ENCODE measurements at regions not wholly inside any gene's neighbourhood (a gene's known extent, or its start where the extent isn't known, plus 50 kb on each side); places are given as distances from the start of the nearest gene placed in this dataset.

GRCh38 chr13:64793592-64793991 is 2436.5 kb downstream of the PCDH9 start:
- Histone ChIP-seq H3K27me3 (ENCODE audit: control insufficient read depth, insufficient read depth, low read length) (no peaks in the 10 kb centered on the region), H3K4me3 (ENCODE audit: low read length) (no peak overlapping the region), H3K4me1 (ENCODE audit: control insufficient read depth, low read depth, low read length) (no peaks in the 10 kb centered on the region), H3K27ac (ENCODE audit: low read length) (no peak overlapping the region), H3K9ac (ENCODE audit: low read length) (no peak overlapping the region), H3K9me3 (ENCODE audit: control insufficient read depth, low read depth, low read length) (no peaks in the 10 kb centered on the region), H3K36me3 (ENCODE audit: control insufficient read depth, low read depth, low read length) (no peaks in the 10 kb centered on the region)

DNA sequence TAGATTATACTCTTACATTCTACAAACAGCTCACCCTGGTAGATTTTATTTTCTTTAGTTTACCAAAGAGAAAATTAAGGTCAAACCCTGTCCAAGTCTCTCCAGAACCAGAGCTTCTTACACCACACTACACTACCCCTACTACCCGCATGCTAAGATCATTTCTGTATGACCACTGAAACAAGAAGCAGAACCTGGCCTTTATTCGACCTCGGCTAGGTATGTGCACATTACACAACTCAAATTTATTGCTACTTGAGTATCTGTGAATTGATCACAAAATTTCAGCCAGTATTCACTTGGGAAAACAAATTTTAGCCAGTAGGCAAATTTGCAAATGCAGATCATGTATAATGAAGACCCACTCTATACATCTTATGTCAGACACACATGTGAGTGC is 2437.0 kb downstream of the PCDH9 start:
- Histone ChIP-seq H3K27ac (ENCODE audit: low read length) (no peak overlapping the region), H3K9me3 (ENCODE audit: control insufficient read depth, low read depth, low read length) (no peaks in the 10 kb centered on the region), H3K27me3 (ENCODE audit: control insufficient read depth, insufficient read depth, low read length) (no peaks in the 10 kb centered on the region), H3K36me3 (ENCODE audit: control insufficient read depth, low read depth, low read length) (no peaks in the 10 kb centered on the region), H3K4me3 (ENCODE audit: low read length) (no peak overlapping the region), H3K4me1 (ENCODE audit: control insufficient read depth, low read depth, low read length) (no peaks in the 10 kb centered on the region), H3K9ac (ENCODE audit: low read length) (no peak overlapping the region)

GRCh38 chr13:64791373-64791772 is 2438.8 kb downstream of the PCDH9 start:
- H3K9me3 ChIP-seq (ENCODE audit: control insufficient read depth, low read depth, low read length) = no peaks in the 10 kb centered on the region
- no peaks in the 10 kb centered on the region for H3K27me3 ChIP-seq (ENCODE audit: control insufficient read depth, insufficient read depth, low read length)
- H3K9ac ChIP-seq (ENCODE audit: low read length) = no peak overlapping the region
- no peaks in the 10 kb centered on the region for H3K4me1 ChIP-seq (ENCODE audit: control insufficient read depth, low read depth, low read length)
- no peak overlapping the region for H3K4me3 ChIP-seq (ENCODE audit: low read length)
- no peaks in the 10 kb centered on the region for H3K36me3 ChIP-seq (ENCODE audit: control insufficient read depth, low read depth, low read length)
- H3K27ac ChIP-seq (ENCODE audit: low read length) = no peak overlapping the region

DNA sequence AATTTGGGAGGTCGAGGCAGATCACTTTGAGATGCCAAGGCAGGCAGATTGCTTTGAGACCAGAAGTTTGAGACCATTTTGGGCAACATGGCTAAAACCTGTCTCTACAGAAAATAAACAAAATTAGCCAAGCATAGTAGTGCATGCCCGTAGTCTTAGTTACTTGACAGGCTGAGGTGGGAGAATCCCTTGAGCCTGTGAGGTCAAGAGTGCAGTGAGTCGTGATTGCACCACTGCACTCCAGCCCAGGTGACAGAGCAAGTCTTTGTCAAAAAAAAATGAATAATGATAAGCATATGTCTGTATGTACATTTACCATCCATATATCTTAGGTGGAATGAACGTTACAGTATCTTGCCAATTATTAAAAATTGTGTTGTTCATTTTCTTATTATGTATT is 2447.7 kb downstream of the PCDH9 start:
- no peak overlapping the region for H3K27ac ChIP-seq (ENCODE audit: low read length)
- no peaks in the 10 kb centered on the region for H3K36me3 ChIP-seq (ENCODE audit: control insufficient read depth, low read depth, low read length)
- H3K9me3 ChIP-seq (ENCODE audit: control insufficient read depth, low read depth, low read length) = no peaks in the 10 kb centered on the region
- no peaks in the 10 kb centered on the region for H3K4me1 ChIP-seq (ENCODE audit: control insufficient read depth, low read depth, low read length)
- H3K4me3 ChIP-seq (ENCODE audit: low read length) = no peak overlapping the region
- no peaks in the 10 kb centered on the region for H3K27me3 ChIP-seq (ENCODE audit: control insufficient read depth, insufficient read depth, low read length)
- H3K9ac ChIP-seq (ENCODE audit: low read length) = no peak overlapping the region

GRCh38 chr13:64778002-64778401 is 2452.1 kb downstream of the PCDH9 start:
- Histone ChIP-seq H3K4me3 (ENCODE audit: low read length) (no peak overlapping the region), H3K9me3 (ENCODE audit: control insufficient read depth, low read depth, low read length) (no peaks in the 10 kb centered on the region), H3K36me3 (ENCODE audit: control insufficient read depth, low read depth, low read length) (no peaks in the 10 kb centered on the region), H3K4me1 (ENCODE audit: control insufficient read depth, low read depth, low read length) (no peaks in the 10 kb centered on the region), H3K9ac (ENCODE audit: low read length) (no peak overlapping the region), H3K27ac (ENCODE audit: low read length) (no peak overlapping the region), H3K27me3 (ENCODE audit: control insufficient read depth, insufficient read depth, low read length) (no peaks in the 10 kb centered on the region)

DNA sequence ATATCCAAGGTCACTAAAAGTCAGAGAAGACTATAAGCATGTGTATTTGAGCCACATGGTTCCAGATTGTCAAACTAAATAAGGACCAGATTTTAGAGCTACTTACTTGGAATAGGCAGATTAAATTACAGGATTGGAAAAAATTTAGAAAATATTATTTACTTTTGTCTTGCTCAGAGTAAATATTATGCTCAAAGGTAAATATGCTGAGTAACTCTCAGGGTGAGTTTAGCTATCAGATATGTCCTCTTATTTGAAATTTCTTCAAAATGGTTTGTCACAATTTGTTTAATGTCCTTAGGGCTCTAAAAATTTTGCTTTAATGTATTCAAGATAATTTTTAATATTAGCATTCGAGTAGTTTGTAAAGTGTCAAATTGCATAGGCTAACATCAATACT is 2455.2 kb downstream of the PCDH9 start:
- no peak overlapping the region for H3K27ac ChIP-seq (ENCODE audit: low read length)
- H3K4me3 ChIP-seq (ENCODE audit: low read length) = no peak overlapping the region
- H3K4me1 ChIP-seq (ENCODE audit: control insufficient read depth, low read depth, low read length) = no peaks in the 10 kb centered on the region
- no peaks in the 10 kb centered on the region for H3K36me3 ChIP-seq (ENCODE audit: control insufficient read depth, low read depth, low read length)
- no peaks in the 10 kb centered on the region for H3K27me3 ChIP-seq (ENCODE audit: control insufficient read depth, insufficient read depth, low read length)
- H3K9me3 ChIP-seq (ENCODE audit: control insufficient read depth, low read depth, low read length) = no peaks in the 10 kb centered on the region
- H3K9ac ChIP-seq (ENCODE audit: low read length) = no peak overlapping the region

- H3K4me3 ChIP-seq (ENCODE audit: low read length) = no peak overlapping the region
- peaks cover 6% of the 10 kb centered on the region for H3K4me1 ChIP-seq (ENCODE audit: control insufficient read depth, low read depth, low read length)
- no peak overlapping the region for H3K27ac ChIP-seq (ENCODE audit: low read length)
- no peaks in the 10 kb centered on the region for H3K36me3 ChIP-seq (ENCODE audit: control insufficient read depth, low read depth, low read length)
- no peaks in the 10 kb centered on the region for H3K27me3 ChIP-seq (ENCODE audit: control insufficient read depth, insufficient read depth, low read length)
- no peaks in the 10 kb centered on the region for H3K9me3 ChIP-seq (ENCODE audit: control insufficient read depth, low read depth, low read length)
- H3K9ac ChIP-seq (ENCODE audit: low read length) = no peak overlapping the region
These were observed 2459.4 kb downstream of the PCDH9 start for GRCh38 chr13:64770743-64771142.

DNA sequence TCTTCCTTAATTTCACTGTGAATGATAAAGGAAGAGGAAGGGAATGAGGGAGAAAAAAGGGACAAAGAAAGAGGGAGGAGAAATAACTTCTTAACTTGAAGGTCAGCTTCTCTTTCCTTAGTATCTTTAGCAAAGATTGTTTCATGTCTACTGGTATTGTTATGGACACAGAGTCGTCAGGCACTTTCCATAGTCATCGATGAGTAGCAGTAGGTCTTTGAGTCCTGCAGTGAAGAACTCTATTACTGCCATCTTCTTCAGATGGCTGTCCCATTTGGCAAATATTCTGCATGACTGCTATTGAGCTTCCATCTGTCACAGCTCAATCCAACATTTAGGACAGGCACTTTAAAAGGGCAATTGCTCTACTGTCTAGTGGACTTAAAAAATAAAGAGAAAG is 2463.1 kb downstream of the PCDH9 start:
- no peaks in the 10 kb centered on the region for H3K36me3 ChIP-seq (ENCODE audit: control insufficient read depth, low read depth, low read length)
- no peaks in the 10 kb centered on the region for H3K9me3 ChIP-seq (ENCODE audit: control insufficient read depth, low read depth, low read length)
- no peak overlapping the region for H3K9ac ChIP-seq (ENCODE audit: low read length)
- no peak overlapping the region for H3K27ac ChIP-seq (ENCODE audit: low read length)
- H3K4me1 ChIP-seq (ENCODE audit: control insufficient read depth, low read depth, low read length) = peaks cover 6% of the 10 kb centered on the region
- H3K4me3 ChIP-seq (ENCODE audit: low read length) = no peak overlapping the region
- no peaks in the 10 kb centered on the region for H3K27me3 ChIP-seq (ENCODE audit: control insufficient read depth, insufficient read depth, low read length)

- Histone ChIP-seq H3K36me3 (ENCODE audit: control insufficient read depth, low read depth, low read length) (no peaks in the 10 kb centered on the region), H3K27me3 (ENCODE audit: control insufficient read depth, insufficient read depth, low read length) (no peaks in the 10 kb centered on the region), H3K9ac (ENCODE audit: low read length) (no peak overlapping the region), H3K4me3 (ENCODE audit: low read length) (no peak overlapping the region), H3K27ac (ENCODE audit: low read length) (no peak overlapping the region), H3K4me1 (ENCODE audit: control insufficient read depth, low read depth, low read length) (peaks cover 6% of the 10 kb centered on the region), H3K9me3 (ENCODE audit: control insufficient read depth, low read depth, low read length) (no peaks in the 10 kb centered on the region)
These were observed 2464.5 kb downstream of the PCDH9 start for GRCh38 chr13:64765636-64766035.

DNA sequence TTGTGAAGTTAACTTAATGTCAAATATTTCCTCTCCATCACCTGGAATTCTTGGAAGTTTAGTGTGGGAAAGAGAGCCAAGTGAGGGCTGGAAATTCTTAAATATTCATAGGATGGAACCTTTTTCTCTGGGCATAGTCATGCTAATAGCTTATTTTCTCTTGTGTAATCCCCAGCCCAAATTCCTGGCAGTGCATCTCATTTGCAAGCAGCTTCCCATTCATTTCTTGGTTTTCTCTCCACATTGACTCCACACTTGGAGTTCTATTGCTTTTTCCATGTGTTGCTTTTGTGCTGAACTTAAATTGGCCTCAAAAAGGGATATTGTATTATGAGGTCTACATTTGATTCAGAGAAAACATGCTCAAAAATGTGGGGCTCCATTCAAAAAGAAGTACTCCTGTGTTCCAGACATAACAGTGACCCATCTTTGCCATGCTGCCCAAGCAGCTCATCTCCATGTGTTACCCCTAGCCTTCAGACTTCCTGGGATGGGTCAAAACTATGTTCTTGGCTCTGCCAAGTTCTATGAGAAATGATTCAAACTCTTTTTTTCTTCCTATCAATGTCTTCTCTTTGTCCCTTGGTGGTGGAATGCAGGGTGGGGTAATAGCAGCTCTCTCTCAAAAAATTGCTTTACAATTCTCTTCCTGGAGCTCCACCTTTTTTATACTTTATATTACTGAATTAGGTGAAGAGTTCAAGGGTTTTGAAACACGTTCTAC is 2471.5 kb downstream of the PCDH9 start:
- H3K9me3 ChIP-seq (ENCODE audit: control insufficient read depth, low read depth, low read length) = no peaks in the 10 kb centered on the region

GRCh38 chr13:64756621-64757020 is 2473.5 kb downstream of the PCDH9 start:
- H3K4me3 ChIP-seq (ENCODE audit: low read length) = no peak overlapping the region
- H3K27ac ChIP-seq (ENCODE audit: low read length) = no peak overlapping the region
- no peaks in the 10 kb centered on the region for H3K36me3 ChIP-seq (ENCODE audit: control insufficient read depth, low read depth, low read length)
- H3K4me1 ChIP-seq (ENCODE audit: control insufficient read depth, low read depth, low read length) = peaks cover 21% of the 10 kb centered on the region
- H3K9ac ChIP-seq (ENCODE audit: low read length) = no peak overlapping the region
- H3K9me3 ChIP-seq (ENCODE audit: control insufficient read depth, low read depth, low read length) = no peaks in the 10 kb centered on the region
- no peaks in the 10 kb centered on the region for H3K27me3 ChIP-seq (ENCODE audit: control insufficient read depth, insufficient read depth, low read length)

More for the DNA sequence above, 2471.5 kb downstream of the PCDH9 start:
- H3K4me1 ChIP-seq (ENCODE audit: control insufficient read depth, low read depth, low read length) = peaks cover 21% of the 10 kb centered on the region
- H3K9ac ChIP-seq (ENCODE audit: low read length) = no peak overlapping the region
- H3K27me3 ChIP-seq (ENCODE audit: control insufficient read depth, insufficient read depth, low read length) = no peaks in the 10 kb centered on the region
- no peaks in the 10 kb centered on the region for H3K36me3 ChIP-seq (ENCODE audit: control insufficient read depth, low read depth, low read length)
- H3K27ac ChIP-seq (ENCODE audit: low read length) = peak overlapping the region; percentile 59
- H3K4me3 ChIP-seq (ENCODE audit: low read length) = no peak overlapping the region

- H3K4me3 ChIP-seq (ENCODE audit: low read length) = no peak overlapping the region
- no peaks in the 10 kb centered on the region for H3K36me3 ChIP-seq (ENCODE audit: control insufficient read depth, low read depth, low read length)
- peaks cover 21% of the 10 kb centered on the region for H3K4me1 ChIP-seq (ENCODE audit: control insufficient read depth, low read depth, low read length)
- no peak overlapping the region for H3K27ac ChIP-seq (ENCODE audit: low read length)
- H3K9ac ChIP-seq (ENCODE audit: low read length) = no peak overlapping the region
- no peaks in the 10 kb centered on the region for H3K9me3 ChIP-seq (ENCODE audit: control insufficient read depth, low read depth, low read length)
- no peaks in the 10 kb centered on the region for H3K27me3 ChIP-seq (ENCODE audit: control insufficient read depth, insufficient read depth, low read length)
These were observed 2474.2 kb downstream of the PCDH9 start for GRCh38 chr13:64755961-64756360.
